IMR-90 (cell line): ENCODE measurements at regions not wholly inside any gene's neighbourhood (a gene's known extent, or its start where the extent isn't known, plus 50 kb on each side); places are given as distances from the start of the nearest gene placed in this dataset.

Experiments
- ATAC-seq: fragments of 200-7000 bp; cut with Tn5 transposase; 2 replicates; pipeline ENCODE4 v1.9.1; 2020; ENCODE audit warnings: low read depth, mild to moderate bottlenecking, moderate library complexity
- BruUV-seq: library from RNA; stranded (reverse); fragments of 400-500 nt; replicated peaks from 2 replicates; lab custom pipeline; 2021; lab: Mats Ljungman, UMichigan
- CTCF ChIA-PET: fragments of 300-600 bp; formaldehyde crosslinking; extraction: SDS; loops from one replicate; lab custom pipeline; 2021; ENCODE audit warnings: antibody characterized with exemption; lab: Yijun Ruan, JAX
- POLR2A ChIA-PET: fragments of 300-600 bp; sonication (Branson Sonifier 250); formaldehyde crosslinking; loops from one replicate; lab custom pipeline; 2022; ENCODE audit warnings: antibody characterized with exemption; ENCODE audit not compliant: unreplicated experiment; lab: Charles Lee
- DNase-seq: peaks from one replicate; pipeline ENCODE4 v3.0.0; 2013
- H2AFZ ChIP-seq: replicated peaks from 2 replicates; pipeline ENCODE3; 2013; ENCODE audit warnings: low read length, mild to moderate bottlenecking; ENCODE audit not compliant: poor library complexity
- H2AK5ac ChIP-seq: 2 replicates; pipeline ENCODE4 v1.6.1; 2013; ENCODE audit warnings: low read depth, low read length, inconsistent platforms
- H2AK9ac ChIP-seq: replicated peaks from 2 replicates; pipeline ENCODE3; 2013; ENCODE audit warnings: mild to moderate bottlenecking, low read depth, low read length, moderate library complexity; ENCODE audit not compliant: poor library complexity
- H2BK120ac ChIP-seq: 2 replicates; pipeline ENCODE4 v1.6.1; 2013; ENCODE audit warnings: low read depth, low read length, inconsistent platforms
- H2BK15ac ChIP-seq: 3 replicates; pipeline ENCODE4 v1.6.1; 2013; ENCODE audit warnings: low read depth, low read length, inconsistent platforms
- H2BK20ac ChIP-seq: 2 replicates; pipeline ENCODE4 v1.6.1; 2013; ENCODE audit warnings: low read depth, mild to moderate bottlenecking, inconsistent platforms, low read length, moderate library complexity
- H2BK5ac ChIP-seq: 2 replicates; pipeline ENCODE4 v1.6.1; 2013; ENCODE audit warnings: mild to moderate bottlenecking, low read depth, low read length, inconsistent platforms; ENCODE audit not compliant: poor library complexity, severe bottlenecking
- H3K14ac ChIP-seq: replicated peaks from 2 replicates; pipeline ENCODE4 v1.6.1; 2013; ENCODE audit warnings: low read depth, low read length, inconsistent platforms
- H3K18ac ChIP-seq: 2 replicates; pipeline ENCODE4 v1.6.1; 2013; ENCODE audit warnings: low read depth, low read length, control low read depth
- H3K23ac ChIP-seq: 2 replicates; pipeline ENCODE4 v1.6.1; 2013; ENCODE audit warnings: low read depth, low read length, inconsistent platforms
- H3K27ac ChIP-seq: 2 replicates; pipeline ENCODE4 v1.5.1; 2013; ENCODE audit warnings: mild to moderate bottlenecking, control low read depth, low read length; ENCODE audit not compliant: insufficient read depth
- H3K27me3 ChIP-seq: 2 replicates; pipeline ENCODE4 v1.6.1; 2013; ENCODE audit warnings: low read length; ENCODE audit not compliant: control insufficient read depth, insufficient read depth
- H3K36me3 ChIP-seq: 2 replicates; pipeline ENCODE4 v1.6.1; 2013; ENCODE audit warnings: low read length, mixed read lengths; ENCODE audit not compliant: control insufficient read depth, insufficient read depth
- H3K4ac ChIP-seq: 2 replicates; pipeline ENCODE4 v1.6.1; 2013; ENCODE audit warnings: low read depth, low read length, inconsistent platforms
- H3K4me1 ChIP-seq: 2 replicates; pipeline ENCODE4 v1.6.1; 2013; ENCODE audit warnings: low read length, mixed read lengths; ENCODE audit not compliant: control insufficient read depth, insufficient read depth
- H3K4me2 ChIP-seq: 2 replicates; pipeline ENCODE4 v1.6.1; 2013; ENCODE audit warnings: low read depth, mild to moderate bottlenecking, control low read depth, low read length, moderate library complexity
- H3K4me3 ChIP-seq: 2 replicates; pipeline ENCODE4 v1.5.1; 2013; ENCODE audit warnings: low read depth, mild to moderate bottlenecking, control low read depth, low read length, moderate library complexity; ENCODE audit not compliant: insufficient read depth
- H3K56ac ChIP-seq: 2 replicates; pipeline ENCODE4 v1.6.1; 2013; ENCODE audit warnings: low read length, inconsistent platforms; ENCODE audit not compliant: insufficient read depth; ENCODE audit errors: extremely low read depth
- H3K79me1 ChIP-seq, 2 experiments: 2 replicates each; pipeline ENCODE4 v1.6.1; 2013; ENCODE audit warnings: low read length in 2 of 2, inconsistent platforms in 1 of 2, low read depth in 1 of 2
- H3K9ac ChIP-seq: 2 replicates; pipeline ENCODE4 v1.6.1; 2013; ENCODE audit warnings: low read depth, low read length, control low read depth
- H3K9me1 ChIP-seq: 2 replicates; pipeline ENCODE4 v1.6.1; 2013; ENCODE audit warnings: low read length, inconsistent platforms; ENCODE audit not compliant: insufficient read depth
- H3K9me3 ChIP-seq: 2 replicates; pipeline ENCODE4 v1.6.1; 2013; ENCODE audit warnings: low read length; ENCODE audit not compliant: control insufficient read depth, insufficient read depth
- H4K20me1 ChIP-seq: 2 replicates; pipeline ENCODE4 v1.6.1; 2013; ENCODE audit warnings: low read length, inconsistent platforms; ENCODE audit not compliant: insufficient read depth
- H4K5ac ChIP-seq: 2 replicates; pipeline ENCODE4 v1.6.1; 2013; ENCODE audit warnings: mild to moderate bottlenecking, low read depth, low read length, control low read depth
- H4K8ac ChIP-seq, 2 experiments: 2 replicates each; pipeline ENCODE4 v1.6.1; 2013; ENCODE audit warnings: low read depth in 2 of 2, low read length in 2 of 2, control low read depth in 1 of 2, inconsistent platforms in 1 of 2
- H4K91ac ChIP-seq: 2 replicates; pipeline ENCODE4 v1.6.1; 2013; ENCODE audit warnings: low read depth, low read length, inconsistent platforms; ENCODE audit not compliant: insufficient read depth
- BHLHE40 ChIP-seq: fragments of 150-350 bp; IDR thresholded peaks from 2 replicates; pipeline ENCODE4 v1.6.1; 2016; ENCODE audit warnings: mild to moderate bottlenecking, low read depth, low read length
- CEBPB ChIP-seq: IDR thresholded peaks from 2 replicates; pipeline ENCODE4 v1.6.1; 2012; ENCODE audit warnings: low read depth, low read length, improper control_type of control experiment
- CHD1 ChIP-seq: IDR thresholded peaks from 2 replicates; pipeline ENCODE4 v1.6.1; 2012; ENCODE audit warnings: low read depth, low read length, improper control_type of control experiment
- FOS ChIP-seq: fragments of 150-350 bp; IDR thresholded peaks from 2 replicates; pipeline ENCODE4 v1.6.1; 2016; ENCODE audit warnings: low read depth, low read length
- MAFK ChIP-seq: IDR thresholded peaks from 2 replicates; pipeline ENCODE4 v1.6.1; 2012; ENCODE audit warnings: low read depth, low read length, improper control_type of control experiment
- MAZ ChIP-seq: IDR thresholded peaks from 2 replicates; pipeline ENCODE4 v1.6.1; 2012; ENCODE audit warnings: low read depth, mild to moderate bottlenecking, low read length, improper control_type of control experiment, moderate library complexity, borderline replicate concordance
- MXI1 ChIP-seq: IDR thresholded peaks from 2 replicates; pipeline ENCODE4 v1.6.1; 2012; ENCODE audit warnings: low read depth, mild to moderate bottlenecking, low read length, moderate library complexity, borderline replicate concordance
- NFE2L2 ChIP-seq: fragments of 150-350 bp; IDR thresholded peaks from 2 replicates; pipeline ENCODE4 v1.6.1; 2016; ENCODE audit warnings: low read depth, mild to moderate bottlenecking, low read length
- POLR2A ChIP-seq: IDR thresholded peaks from 2 replicates; pipeline ENCODE4 v1.6.1; 2012; ENCODE audit warnings: mild to moderate bottlenecking, low read depth, low read length
- RAD21 ChIP-seq: IDR thresholded peaks from 2 replicates; pipeline ENCODE4 v1.6.1; 2012; ENCODE audit warnings: low read length, improper control_type of control experiment
- RCOR1 ChIP-seq: IDR thresholded peaks from 2 replicates; pipeline ENCODE4 v1.6.1; 2012; ENCODE audit warnings: mild to moderate bottlenecking, low read length, improper control_type of control experiment; ENCODE audit not compliant: insufficient replicate concordance
- RFX5 ChIP-seq: IDR thresholded peaks from 2 replicates; pipeline ENCODE4 v1.8.0; 2012; ENCODE audit warnings: low read depth, mild to moderate bottlenecking, low read length, moderate library complexity
- SMC3 ChIP-seq: fragments of 150-350 bp; IDR thresholded peaks from 2 replicates; pipeline ENCODE4 v1.6.1; 2016; ENCODE audit warnings: low read depth, mild to moderate bottlenecking, antibody characterized with exemption, low read length, moderate library complexity
- WGBS, 2 experiments: methylation state at CpG; one replicate each; pipeline versions ENCODE4 v1.1.5 to v1.1.7; 2013; ENCODE audit warnings: missing lambda C conversion rate in 2 of 2; ENCODE audit not compliant: insufficient read length in 1 of 2; ENCODE audit errors: extremely low coverage in 2 of 2; 5-methylcytosine and 5-hydroxymethylcytosine counted together
- dilution Hi-C: fragments of 300-500 bp; cut with HindIII; formaldehyde crosslinking; loops from one replicate; pipeline ENCODE4 v1.14.3; 2018; ENCODE audit warnings: low sequenced_read_pairs; ENCODE audit not compliant: unreplicated experiment
- in situ Hi-C: fragments of 300-500 bp; cut with MboI; formaldehyde crosslinking; loops from 3 replicates; pipeline ENCODE4 v1.14.3; 2019; ENCODE audit warnings: low sequenced_read_pairs, inconsistent platforms, mixed read lengths
- intact Hi-C: fragments of 100-400 bp; cut with micrococcal nuclease; formaldehyde crosslinking; loops from 2 replicates; pipeline ENCODE4 v1.10.0; 2022
- TF ChIP-seq, protein P1 (sequence below): fragments of 150-350 bp; IDR thresholded peaks from 2 replicates; pipeline ENCODE4 v1.6.1; 2017; ENCODE audit warnings: mild to moderate bottlenecking, antibody characterized with exemption, low read length, low read depth
- TF ChIP-seq, protein P2 (sequence below): conservative IDR thresholded peaks from 2 replicates; pipeline ENCODE4 v1.5.1; 2012; ENCODE audit warnings: mild to moderate bottlenecking, low read depth, low read length, improper control_type of control experiment
- TF ChIP-seq, protein P3 (sequence below): fragments of 150-350 bp; IDR thresholded peaks from 2 replicates; pipeline ENCODE4 v1.6.1; 2016; ENCODE audit warnings: low read depth, mild to moderate bottlenecking, low read length, moderate library complexity, borderline replicate concordance

DNA sequence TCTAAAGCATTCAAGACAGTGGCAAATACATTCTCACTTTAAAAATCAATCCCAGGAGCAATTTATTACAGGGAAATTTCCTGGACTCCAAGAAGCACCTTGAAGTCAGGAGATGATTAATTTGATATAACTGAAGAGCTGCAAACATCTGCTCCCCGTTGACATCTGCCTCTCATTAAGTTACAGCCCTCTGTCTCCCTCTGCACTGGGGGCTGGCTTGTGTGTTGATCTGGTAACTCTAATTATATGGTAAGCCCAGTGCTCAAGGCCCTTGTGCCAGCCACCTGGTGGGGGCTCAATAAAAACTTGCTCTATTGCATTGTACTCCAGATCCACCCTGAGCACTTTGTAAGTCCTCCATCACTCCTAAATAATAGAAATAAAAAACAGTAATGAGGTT lies 131.1 kb upstream of the ZNF462 start:
- in situ Hi-C loops (no loop called here), intact Hi-C loops (no loop called here), dilution Hi-C loops (no loop called here)
- POLR2A ChIA-PET, result no interaction called here
- no peak overlapping the region for H3K4me3 ChIP-seq
- no peak overlapping the region for H3K4me2 ChIP-seq
- no peak overlapping the region for H2AFZ ChIP-seq
- H3K18ac ChIP-seq, result no peak overlapping the region
- CTCF ChIA-PET, result no interaction called here
- H3K56ac ChIP-seq, result no peak overlapping the region
- ATAC-seq, result no peak
- no peak overlapping the region for H2BK5ac ChIP-seq
- H4K91ac ChIP-seq, result no peak overlapping the region
- no peaks in the 10 kb centered on the region for H4K20me1 ChIP-seq
- H3K27me3 ChIP-seq, result no peaks in the 10 kb centered on the region
- H3K79me1 ChIP-seq, result no peaks in the 10 kb centered on the region
- H2AK9ac ChIP-seq, result no peak overlapping the region
- H2BK20ac ChIP-seq, result no peak overlapping the region
- H3K4ac ChIP-seq, result no peak overlapping the region
- no peak overlapping the region for H3K14ac ChIP-seq
- no peak overlapping the region for H2BK15ac ChIP-seq
- no peak overlapping the region for H3K9ac ChIP-seq
- no peak overlapping the region for H4K5ac ChIP-seq
- TF ChIP-seq RFX5 (no peak), FOS (no peak), RAD21 (no peak), CEBPB (no peak), MAFK (no peak), RCOR1 (no peak), POLR2A (no peak), BHLHE40 (no peak), MAZ (no peak), SMC3 (no peak), NFE2L2 (no peak), MXI1 (no peak), CHD1 (no peak)
- TF ChIP-seq, protein P1, sequence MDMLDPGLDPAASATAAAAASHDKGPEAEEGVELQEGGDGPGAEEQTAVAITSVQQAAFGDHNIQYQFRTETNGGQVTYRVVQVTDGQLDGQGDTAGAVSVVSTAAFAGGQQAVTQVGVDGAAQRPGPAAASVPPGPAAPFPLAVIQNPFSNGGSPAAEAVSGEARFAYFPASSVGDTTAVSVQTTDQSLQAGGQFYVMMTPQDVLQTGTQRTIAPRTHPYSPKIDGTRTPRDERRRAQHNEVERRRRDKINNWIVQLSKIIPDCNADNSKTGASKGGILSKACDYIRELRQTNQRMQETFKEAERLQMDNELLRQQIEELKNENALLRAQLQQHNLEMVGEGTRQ, result no peak
- TF ChIP-seq, protein P2, sequence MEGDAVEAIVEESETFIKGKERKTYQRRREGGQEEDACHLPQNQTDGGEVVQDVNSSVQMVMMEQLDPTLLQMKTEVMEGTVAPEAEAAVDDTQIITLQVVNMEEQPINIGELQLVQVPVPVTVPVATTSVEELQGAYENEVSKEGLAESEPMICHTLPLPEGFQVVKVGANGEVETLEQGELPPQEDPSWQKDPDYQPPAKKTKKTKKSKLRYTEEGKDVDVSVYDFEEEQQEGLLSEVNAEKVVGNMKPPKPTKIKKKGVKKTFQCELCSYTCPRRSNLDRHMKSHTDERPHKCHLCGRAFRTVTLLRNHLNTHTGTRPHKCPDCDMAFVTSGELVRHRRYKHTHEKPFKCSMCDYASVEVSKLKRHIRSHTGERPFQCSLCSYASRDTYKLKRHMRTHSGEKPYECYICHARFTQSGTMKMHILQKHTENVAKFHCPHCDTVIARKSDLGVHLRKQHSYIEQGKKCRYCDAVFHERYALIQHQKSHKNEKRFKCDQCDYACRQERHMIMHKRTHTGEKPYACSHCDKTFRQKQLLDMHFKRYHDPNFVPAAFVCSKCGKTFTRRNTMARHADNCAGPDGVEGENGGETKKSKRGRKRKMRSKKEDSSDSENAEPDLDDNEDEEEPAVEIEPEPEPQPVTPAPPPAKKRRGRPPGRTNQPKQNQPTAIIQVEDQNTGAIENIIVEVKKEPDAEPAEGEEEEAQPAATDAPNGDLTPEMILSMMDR, result no peak
- TF ChIP-seq, protein P3, sequence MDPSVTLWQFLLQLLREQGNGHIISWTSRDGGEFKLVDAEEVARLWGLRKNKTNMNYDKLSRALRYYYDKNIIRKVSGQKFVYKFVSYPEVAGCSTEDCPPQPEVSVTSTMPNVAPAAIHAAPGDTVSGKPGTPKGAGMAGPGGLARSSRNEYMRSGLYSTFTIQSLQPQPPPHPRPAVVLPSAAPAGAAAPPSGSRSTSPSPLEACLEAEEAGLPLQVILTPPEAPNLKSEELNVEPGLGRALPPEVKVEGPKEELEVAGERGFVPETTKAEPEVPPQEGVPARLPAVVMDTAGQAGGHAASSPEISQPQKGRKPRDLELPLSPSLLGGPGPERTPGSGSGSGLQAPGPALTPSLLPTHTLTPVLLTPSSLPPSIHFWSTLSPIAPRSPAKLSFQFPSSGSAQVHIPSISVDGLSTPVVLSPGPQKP, result no peak
- DNase-seq, result no peak
- no peak overlapping the region for H2AK5ac ChIP-seq
- no peak overlapping the region for H3K23ac ChIP-seq
- H3K4me1 ChIP-seq, result no peaks in the 10 kb centered on the region
- BruUV-seq, result no TSS peak
- no peaks in the 10 kb centered on the region for H3K9me3 ChIP-seq
- WGBS, 2 experiments, result no CpG with 5 or more reads among the region's 1 CpG
- no peaks in the 10 kb centered on the region for H3K9me1 ChIP-seq
- no peak overlapping the region for H2BK120ac ChIP-seq
- no peak overlapping the region for H4K8ac ChIP-seq
- H3K27ac ChIP-seq, result no peak overlapping the region
- no peaks in the 10 kb centered on the region for H3K36me3 ChIP-seq
